H1 (cell line): ENCODE measurements at regions not wholly inside any gene's neighbourhood (a gene's known extent, or its start where the extent isn't known, plus 50 kb on each side); places are given as distances from the start of the nearest gene placed in this dataset.

Experiments
- ATF3 ChIP-seq: IDR thresholded peaks from 2 replicates; pipeline ENCODE4 v1.6.1; 2011; ENCODE audit warnings: low read depth, mild to moderate bottlenecking, low read length; ENCODE audit not compliant: insufficient read depth
- CTBP2 ChIP-seq: IDR thresholded peaks from 2 replicates; pipeline ENCODE4 v1.7.0; 2011; ENCODE audit warnings: borderline replicate concordance, mild to moderate bottlenecking, moderate library complexity, mixed read lengths, low read length; ENCODE audit not compliant: insufficient read depth, insufficient read length
- GABPA ChIP-seq: IDR thresholded peaks from 2 replicates; pipeline ENCODE4 v1.6.1; 2011; ENCODE audit warnings: mild to moderate bottlenecking, low read length, moderate library complexity, borderline replicate concordance; ENCODE audit not compliant: insufficient read depth
- NANOG ChIP-seq: IDR thresholded peaks from 2 replicates; pipeline ENCODE4 v1.6.1; 2011; ENCODE audit warnings: low read length, low read depth, mild to moderate bottlenecking, inconsistent platforms; ENCODE audit not compliant: insufficient read depth, poor library complexity, severe bottlenecking
- PHF8 ChIP-seq: fragments of 200-600 bp; sonication (generic); conservative IDR thresholded peaks from 2 replicates; pipeline ENCODE4 v1.7.1; 2012; ENCODE audit warnings: low read depth, mild to moderate bottlenecking, inconsistent platforms, low read length, moderate library complexity
- SIN3A ChIP-seq, 2 experiments: IDR thresholded peaks in 1 of 2; conservative IDR thresholded peaks in 1 of 2; 2 replicates each; pipeline ENCODE4 v1.6.1; 2011 to 2012; ENCODE audit warnings: low read length in 2 of 2, improper control_type of control experiment in 1 of 2, low read depth in 1 of 2, mild to moderate bottlenecking in 1 of 2

DNA sequence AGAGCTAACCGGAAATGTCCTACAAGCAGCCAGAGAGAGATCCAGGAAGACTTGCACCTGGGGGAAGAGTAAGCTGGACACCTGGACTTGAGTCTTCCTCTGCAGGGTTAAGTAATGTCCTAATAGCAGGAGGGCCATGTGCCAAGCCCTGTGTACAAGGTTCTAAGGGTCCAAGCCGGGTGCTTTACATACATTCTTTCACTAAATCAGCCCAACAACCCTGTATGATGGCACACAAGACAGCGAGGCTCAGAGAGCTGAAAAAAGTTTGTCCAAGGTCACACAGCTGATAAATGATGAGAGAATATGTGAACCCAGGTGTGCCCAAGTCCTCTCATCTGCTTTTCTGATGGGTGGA is 215.1 kb upstream of the CDYL start (continued):
- TF ChIP-seq GABPA (no peak), CTBP2 (no peak), NANOG (no peak), ATF3 (no peak), PHF8 (no peak), SIN3A (conservative IDR thresholded peaks at IDR 0.05 in 1 of 2, IDR thresholded peaks at IDR 0.05 in 1 of 2; ENCODE audit: low read depth in 1 of 2, low read length in 2 of 2) (no peak)
